Neural crest cell (in vitro differentiated cells): ENCODE measurements at regions not wholly inside any gene's neighbourhood (a gene's known extent, or its start where the extent isn't known, plus 50 kb on each side); places are given as distances from the start of the nearest gene placed in this dataset.

Experiments used
- DNase-seq: peaks from one replicate; pipeline ENCODE4 v3.0.0; 2021; ENCODE audit warnings: low read depth, mixed read lengths, low spot score
- H3K27ac Mint-ChIP-seq: one replicate; pipeline ENCODE4 v1.8.0; 2021; ENCODE audit warnings: mild to moderate bottlenecking, mixed read lengths; ENCODE audit not compliant: unreplicated experiment
- H3K27me3 Mint-ChIP-seq: 2 replicates; pipeline ENCODE4 v1.8.0; 2021; ENCODE audit warnings: low read depth, mild to moderate bottlenecking, mixed read lengths
- H3K36me3 Mint-ChIP-seq: 2 replicates; pipeline ENCODE4 v1.8.0; 2021; ENCODE audit warnings: low read depth, mild to moderate bottlenecking, mixed read lengths
- H3K4me1 Mint-ChIP-seq: 2 replicates; pipeline ENCODE4 v1.8.0; 2021; ENCODE audit warnings: mixed read lengths
- H3K4me3 Mint-ChIP-seq: one replicate; pipeline ENCODE4 v1.8.0; 2021; ENCODE audit warnings: mild to moderate bottlenecking, mixed read lengths
- H3K9me3 Mint-ChIP-seq: 2 replicates; pipeline ENCODE4 v1.8.0; 2021; ENCODE audit warnings: mixed read lengths
- CTCF ChIP-seq: fragments of 200-600 bp; sonication (generic); conservative IDR thresholded peaks from 2 replicates; pipeline ENCODE4 v1.5.0; 2021; ENCODE audit warnings: antibody characterized with exemption, mild to moderate bottlenecking

GRCh38 chrX:39817754-39818470 is 279.8 kb downstream of the BCOR start:
- H3K27ac Mint-ChIP-seq, result peak overlapping the region; percentile 22
- TF ChIP-seq CTCF, result no peak
- no peak for DNase-seq
- no peaks in the 10 kb centered on the region for H3K9me3 Mint-ChIP-seq
- H3K4me1 Mint-ChIP-seq, result peaks cover 58% of the 10 kb centered on the region
- no peaks in the 10 kb centered on the region for H3K36me3 Mint-ChIP-seq
- peak overlapping the region; percentile 27 for H3K4me3 Mint-ChIP-seq
- peaks cover 4% of the 10 kb centered on the region for H3K27me3 Mint-ChIP-seq

GRCh38 chrX:39818750-39819149 is 279.0 kb downstream of the BCOR start:
- H3K4me1 Mint-ChIP-seq, result peaks cover 51% of the 10 kb centered on the region
- DNase-seq, result no peak
- no peaks in the 10 kb centered on the region for H3K9me3 Mint-ChIP-seq
- peaks cover 4% of the 10 kb centered on the region for H3K27me3 Mint-ChIP-seq
- H3K4me3 Mint-ChIP-seq, result peak overlapping the region; percentile 18
- TF ChIP-seq CTCF, result no peak
- no peaks in the 10 kb centered on the region for H3K36me3 Mint-ChIP-seq
- no peak overlapping the region for H3K27ac Mint-ChIP-seq

- no peaks in the 10 kb centered on the region for H3K9me3 Mint-ChIP-seq
- DNase-seq, result no peak
- no peak overlapping the region for H3K27ac Mint-ChIP-seq
- H3K4me3 Mint-ChIP-seq, result no peak overlapping the region
- H3K4me1 Mint-ChIP-seq, result peaks cover 48% of the 10 kb centered on the region
- TF ChIP-seq CTCF, result no peak
- H3K36me3 Mint-ChIP-seq, result no peaks in the 10 kb centered on the region
- peaks cover 8% of the 10 kb centered on the region for H3K27me3 Mint-ChIP-seq
Measured at GRCh38 chrX:39819921-39820849, 277.6 kb downstream of the BCOR start.

- DNase-seq, result peak; percentile 16
- H3K4me1 Mint-ChIP-seq, result peaks cover 42% of the 10 kb centered on the region
- no peaks in the 10 kb centered on the region for H3K9me3 Mint-ChIP-seq
- TF ChIP-seq CTCF, result no peak
- peaks cover 8% of the 10 kb centered on the region for H3K27me3 Mint-ChIP-seq
- H3K36me3 Mint-ChIP-seq, result no peaks in the 10 kb centered on the region
- peak overlapping the region; percentile 44 for H3K4me3 Mint-ChIP-seq
- H3K27ac Mint-ChIP-seq, result no peak overlapping the region
Measured at GRCh38 chrX:39820938-39821708, 276.6 kb downstream of the BCOR start.

- H3K27ac Mint-ChIP-seq, result no peak overlapping the region
- no peaks in the 10 kb centered on the region for H3K9me3 Mint-ChIP-seq
- no peaks in the 10 kb centered on the region for H3K36me3 Mint-ChIP-seq
- peak overlapping the region; percentile 54 for H3K4me3 Mint-ChIP-seq
- H3K27me3 Mint-ChIP-seq, result peaks cover 8% of the 10 kb centered on the region
- no peak for TF ChIP-seq CTCF
- no peak for DNase-seq
- H3K4me1 Mint-ChIP-seq, result peaks cover 39% of the 10 kb centered on the region
Measured at GRCh38 chrX:39821709-39822095, 276.1 kb downstream of the BCOR start.
